Fibroblast of skin of left quadriceps (primary cell): ENCODE measurements at regions not wholly inside any gene's neighbourhood (a gene's known extent, or its start where the extent isn't known, plus 50 kb on each side); places are given as distances from the start of the nearest gene placed in this dataset.

ENCODE experiments used
- DNase-seq, 2 experiments: peaks; one replicate each; pipeline ENCODE4 v3.0.0-alpha.2; 2013; ENCODE audit warnings: low read depth in 2 of 2

- no peak for DNase-seq
Observed at GRCh38 chr2:128628996-128629395, 310.3 kb upstream of the HS6ST1 start.

- no peak for DNase-seq
Observed at GRCh38 chr2:128630974-128631697, 312.5 kb upstream of the HS6ST1 start.

- no peak for DNase-seq
Observed at GRCh38 chr2:128631698-128632500, 313.2 kb upstream of the HS6ST1 start.

- no peak for DNase-seq
Observed at GRCh38 chr2:128632501-128632800, 313.8 kb upstream of the HS6ST1 start.

- DNase-seq: peak; percentile 75 to 82
Observed at GRCh38 chr2:128633501-128633900, 314.8 kb upstream of the HS6ST1 start.

GRCh38 chr2:128635361-128635900 lies 316.8 kb upstream of the HS6ST1 start:
- DNase-seq: no peak

GRCh38 chr2:128636802-128637147 lies 318.1 kb upstream of the HS6ST1 start:
- no peak for DNase-seq

GRCh38 chr2:128637481-128638155 lies 318.9 kb upstream of the HS6ST1 start:
- DNase-seq: no peak

- no peak for DNase-seq
Observed at GRCh38 chr2:128638341-128639119, 319.9 kb upstream of the HS6ST1 start.

GRCh38 chr2:128639120-128639477 lies 320.4 kb upstream of the HS6ST1 start:
- no peak for DNase-seq

GRCh38 chr2:128639693-128640092 lies 321.0 kb upstream of the HS6ST1 start:
- no peak for DNase-seq

- no peak for DNase-seq
Observed at GRCh38 chr2:128640166-128640844, 321.6 kb upstream of the HS6ST1 start.

- DNase-seq: no peak
Observed at GRCh38 chr2:128640845-128641360, 322.2 kb upstream of the HS6ST1 start.

GRCh38 chr2:128641421-128642080 lies 322.9 kb upstream of the HS6ST1 start:
- no peak for DNase-seq

- DNase-seq: no peak
Observed at GRCh38 chr2:128642316-128642715, 323.6 kb upstream of the HS6ST1 start.

- DNase-seq: no peak
Observed at GRCh38 chr2:128642821-128643220, 324.2 kb upstream of the HS6ST1 start.

- DNase-seq: no peak
Observed at GRCh38 chr2:128643221-128644065, 324.8 kb upstream of the HS6ST1 start.

GRCh38 chr2:128644156-128644555 lies 325.5 kb upstream of the HS6ST1 start:
- no peak for DNase-seq

- no peak for DNase-seq
Observed at GRCh38 chr2:128644718-128645256, 326.1 kb upstream of the HS6ST1 start.
